BLaER1 (cell line): ENCODE measurements at regions not wholly inside any gene's neighbourhood (a gene's known extent, or its start where the extent isn't known, plus 50 kb on each side); places are given as distances from the start of the nearest gene placed in this dataset.

Experiments used
- H3K27ac ChIP-seq: shearing (Covaris generic); formaldehyde crosslinking; 2 replicates; pipeline ENCODE4 v1.8.1; 2022
- H3K27me3 ChIP-seq: shearing (Covaris generic); formaldehyde crosslinking; 2 replicates; pipeline ENCODE4 v1.8.1; 2022
- H3K36me3 ChIP-seq: shearing (Covaris generic); formaldehyde crosslinking; 2 replicates; pipeline ENCODE4 v1.8.1; 2022
- H3K4me1 ChIP-seq: shearing (Covaris generic); formaldehyde crosslinking; 2 replicates; pipeline ENCODE4 v1.8.1; 2022
- H3K4me2 ChIP-seq: shearing (Covaris generic); formaldehyde crosslinking; 2 replicates; pipeline ENCODE4 v1.8.1; 2022
- H3K4me3 ChIP-seq: shearing (Covaris generic); formaldehyde crosslinking; 2 replicates; pipeline ENCODE4 v1.8.1; 2022
- H3K9ac ChIP-seq: shearing (Covaris generic); formaldehyde crosslinking; 2 replicates; pipeline ENCODE4 v1.8.1; 2022
- H3K9me3 ChIP-seq: shearing (Covaris generic); formaldehyde crosslinking; 2 replicates; pipeline ENCODE4 v1.8.1; 2022
- H4K20me1 ChIP-seq: shearing (Covaris generic); formaldehyde crosslinking; 2 replicates; pipeline ENCODE4 v1.8.1; 2022
- Cebpa-rat ChIP-seq: shearing (Covaris generic); IDR thresholded peaks from 2 replicates; pipeline ENCODE4 v1.8.1; 2022

GRCh38 chrX:121260596-121261240 lies 213.3 kb downstream of the GLUD2 start:
- no peaks in the 10 kb centered on the region for H3K27me3 ChIP-seq
- no peak overlapping the region for H3K4me3 ChIP-seq
- H4K20me1 ChIP-seq, result no peaks in the 10 kb centered on the region
- H3K27ac ChIP-seq, result no peak overlapping the region
- TF ChIP-seq Cebpa-rat, result no peak
- no peaks in the 10 kb centered on the region for H3K9me3 ChIP-seq
- no peaks in the 10 kb centered on the region for H3K36me3 ChIP-seq
- no peak overlapping the region for H3K9ac ChIP-seq
- no peak overlapping the region for H3K4me2 ChIP-seq
- H3K4me1 ChIP-seq, result no peaks in the 10 kb centered on the region

- Histone ChIP-seq H3K4me3 (no peak overlapping the region), H3K4me2 (no peak overlapping the region), H3K27me3 (no peaks in the 10 kb centered on the region), H3K4me1 (no peaks in the 10 kb centered on the region), H3K27ac (no peak overlapping the region), H3K36me3 (no peaks in the 10 kb centered on the region), H3K9me3 (peaks cover 7% of the 10 kb centered on the region), H4K20me1 (no peaks in the 10 kb centered on the region), H3K9ac (no peak overlapping the region)
- no peak for TF ChIP-seq Cebpa-rat
These were observed 236.5 kb downstream of the GLUD2 start for GRCh38 chrX:121283921-121284320.

- no peak for TF ChIP-seq Cebpa-rat
- H3K9me3 ChIP-seq, result no peaks in the 10 kb centered on the region
- H3K27ac ChIP-seq, result no peak overlapping the region
- no peaks in the 10 kb centered on the region for H3K27me3 ChIP-seq
- H3K9ac ChIP-seq, result no peak overlapping the region
- no peak overlapping the region for H3K4me3 ChIP-seq
- H3K36me3 ChIP-seq, result no peaks in the 10 kb centered on the region
- no peak overlapping the region for H3K4me2 ChIP-seq
- no peaks in the 10 kb centered on the region for H3K4me1 ChIP-seq
- no peaks in the 10 kb centered on the region for H4K20me1 ChIP-seq
These were observed 251.1 kb downstream of the GLUD2 start for GRCh38 chrX:121298499-121298898.

GRCh38 chrX:121301356-121301755 lies 253.9 kb downstream of the GLUD2 start:
- TF ChIP-seq Cebpa-rat, result no peak
- no peak overlapping the region for H3K4me2 ChIP-seq
- H3K27ac ChIP-seq, result no peak overlapping the region
- no peak overlapping the region for H3K4me3 ChIP-seq
- no peaks in the 10 kb centered on the region for H4K20me1 ChIP-seq
- H3K9ac ChIP-seq, result no peak overlapping the region
- H3K27me3 ChIP-seq, result no peaks in the 10 kb centered on the region
- H3K36me3 ChIP-seq, result no peaks in the 10 kb centered on the region
- no peaks in the 10 kb centered on the region for H3K9me3 ChIP-seq
- H3K4me1 ChIP-seq, result no peaks in the 10 kb centered on the region

GRCh38 chrX:121301822-121302221 lies 254.4 kb downstream of the GLUD2 start:
- no peaks in the 10 kb centered on the region for H4K20me1 ChIP-seq

GRCh38 chrX:121307449-121307848 lies 260.0 kb downstream of the GLUD2 start:
- TF ChIP-seq Cebpa-rat, result no peak
- Histone ChIP-seq H3K4me3 (no peak overlapping the region), H3K4me1 (no peaks in the 10 kb centered on the region), H3K36me3 (no peaks in the 10 kb centered on the region), H3K4me2 (no peak overlapping the region), H3K9me3 (no peaks in the 10 kb centered on the region), H4K20me1 (no peaks in the 10 kb centered on the region), H3K27me3 (no peaks in the 10 kb centered on the region), H3K9ac (no peak overlapping the region), H3K27ac (no peak overlapping the region)

More at GRCh38 chrX:121301822-121302221, 254.4 kb downstream of the GLUD2 start:
- H3K9me3 ChIP-seq, result no peaks in the 10 kb centered on the region
- H3K27me3 ChIP-seq, result no peaks in the 10 kb centered on the region
- H3K4me2 ChIP-seq, result no peak overlapping the region
- no peak overlapping the region for H3K9ac ChIP-seq
- no peak for TF ChIP-seq Cebpa-rat
- H3K36me3 ChIP-seq, result no peaks in the 10 kb centered on the region
- no peak overlapping the region for H3K4me3 ChIP-seq
- H3K4me1 ChIP-seq, result no peaks in the 10 kb centered on the region
- H3K27ac ChIP-seq, result no peak overlapping the region

GRCh38 chrX:121308276-121308805 lies 260.9 kb downstream of the GLUD2 start:
- Histone ChIP-seq H3K4me2 (no peak overlapping the region), H3K9me3 (no peaks in the 10 kb centered on the region), H4K20me1 (no peaks in the 10 kb centered on the region), H3K4me3 (no peak overlapping the region), H3K27ac (no peak overlapping the region), H3K36me3 (no peaks in the 10 kb centered on the region), H3K9ac (no peak overlapping the region), H3K27me3 (no peaks in the 10 kb centered on the region), H3K4me1 (no peaks in the 10 kb centered on the region)
- no peak for TF ChIP-seq Cebpa-rat

- no peak overlapping the region for H3K4me3 ChIP-seq
- no peaks in the 10 kb centered on the region for H3K36me3 ChIP-seq
- H3K4me1 ChIP-seq, result no peaks in the 10 kb centered on the region
- H4K20me1 ChIP-seq, result no peaks in the 10 kb centered on the region
- H3K9me3 ChIP-seq, result no peaks in the 10 kb centered on the region
- H3K27me3 ChIP-seq, result no peaks in the 10 kb centered on the region
- no peak overlapping the region for H3K27ac ChIP-seq
- H3K9ac ChIP-seq, result no peak overlapping the region
- TF ChIP-seq Cebpa-rat, result no peak
- no peak overlapping the region for H3K4me2 ChIP-seq
These were observed 263.4 kb downstream of the GLUD2 start for GRCh38 chrX:121310820-121311219.

GRCh38 chrX:121320441-121320840 lies 273.0 kb downstream of the GLUD2 start:
- Histone ChIP-seq H3K9ac (no peak overlapping the region), H3K27ac (no peak overlapping the region), H3K4me3 (no peak overlapping the region), H3K4me2 (no peak overlapping the region), H3K36me3 (no peaks in the 10 kb centered on the region), H4K20me1 (no peaks in the 10 kb centered on the region), H3K27me3 (no peaks in the 10 kb centered on the region), H3K9me3 (no peaks in the 10 kb centered on the region), H3K4me1 (no peaks in the 10 kb centered on the region)
- no peak for TF ChIP-seq Cebpa-rat

GRCh38 chrX:121322159-121322558 lies 274.7 kb downstream of the GLUD2 start:
- no peak for TF ChIP-seq Cebpa-rat
- Histone ChIP-seq H3K9me3 (no peaks in the 10 kb centered on the region), H3K4me3 (no peak overlapping the region), H3K4me2 (no peak overlapping the region), H3K36me3 (no peaks in the 10 kb centered on the region), H3K27ac (no peak overlapping the region), H4K20me1 (no peaks in the 10 kb centered on the region), H3K27me3 (no peaks in the 10 kb centered on the region), H3K4me1 (no peaks in the 10 kb centered on the region), H3K9ac (no peak overlapping the region)

GRCh38 chrX:121323337-121323736 lies 275.9 kb downstream of the GLUD2 start:
- Histone ChIP-seq H3K4me2 (no peak overlapping the region), H3K9ac (no peak overlapping the region), H3K4me1 (no peaks in the 10 kb centered on the region), H3K4me3 (no peak overlapping the region), H3K9me3 (no peaks in the 10 kb centered on the region), H3K27me3 (no peaks in the 10 kb centered on the region), H3K36me3 (no peaks in the 10 kb centered on the region), H3K27ac (no peak overlapping the region), H4K20me1 (no peaks in the 10 kb centered on the region)
- TF ChIP-seq Cebpa-rat, result no peak
